ENCODE measurements at regions not wholly inside any gene's neighbourhood (a gene's known extent, or its start where the extent isn't known, plus 50 kb on each side); places are given as distances from the start of the nearest gene placed in this dataset.

DNA sequence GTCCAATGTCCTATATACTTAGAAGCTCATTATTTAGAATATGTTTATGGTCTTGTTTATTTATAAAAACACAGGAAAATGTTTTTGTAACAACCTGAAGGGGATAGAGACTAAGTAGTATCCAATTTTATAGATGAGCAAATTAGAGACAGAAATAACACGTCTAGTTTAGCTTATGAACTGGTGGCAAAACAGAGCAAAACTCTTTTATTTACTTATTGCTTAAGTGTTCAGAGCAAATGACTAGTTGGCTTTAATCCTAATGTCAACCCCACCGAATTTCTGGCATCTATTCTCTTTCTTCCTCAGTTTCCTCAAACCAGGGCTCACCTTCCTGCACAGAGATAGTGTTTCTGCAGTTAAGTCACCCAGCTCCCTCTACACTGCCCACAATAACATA, 792.8 kb downstream of the REEP3 start:
- TF ChIP-seq, protein P1, sequence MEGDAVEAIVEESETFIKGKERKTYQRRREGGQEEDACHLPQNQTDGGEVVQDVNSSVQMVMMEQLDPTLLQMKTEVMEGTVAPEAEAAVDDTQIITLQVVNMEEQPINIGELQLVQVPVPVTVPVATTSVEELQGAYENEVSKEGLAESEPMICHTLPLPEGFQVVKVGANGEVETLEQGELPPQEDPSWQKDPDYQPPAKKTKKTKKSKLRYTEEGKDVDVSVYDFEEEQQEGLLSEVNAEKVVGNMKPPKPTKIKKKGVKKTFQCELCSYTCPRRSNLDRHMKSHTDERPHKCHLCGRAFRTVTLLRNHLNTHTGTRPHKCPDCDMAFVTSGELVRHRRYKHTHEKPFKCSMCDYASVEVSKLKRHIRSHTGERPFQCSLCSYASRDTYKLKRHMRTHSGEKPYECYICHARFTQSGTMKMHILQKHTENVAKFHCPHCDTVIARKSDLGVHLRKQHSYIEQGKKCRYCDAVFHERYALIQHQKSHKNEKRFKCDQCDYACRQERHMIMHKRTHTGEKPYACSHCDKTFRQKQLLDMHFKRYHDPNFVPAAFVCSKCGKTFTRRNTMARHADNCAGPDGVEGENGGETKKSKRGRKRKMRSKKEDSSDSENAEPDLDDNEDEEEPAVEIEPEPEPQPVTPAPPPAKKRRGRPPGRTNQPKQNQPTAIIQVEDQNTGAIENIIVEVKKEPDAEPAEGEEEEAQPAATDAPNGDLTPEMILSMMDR (IDR thresholded peaks at IDR 0.05) = no peak
- TF ChIP-seq POLR2A (IDR thresholded peaks at IDR 0.05) = no peak
- no peak for TF ChIP-seq EP300 (IDR thresholded peaks at IDR 0.05)
